ENCODE measurements at regions not wholly inside any gene's neighbourhood (a gene's known extent, or its start where the extent isn't known, plus 50 kb on each side); places are given as distances from the start of the nearest gene placed in this dataset.

DNA sequence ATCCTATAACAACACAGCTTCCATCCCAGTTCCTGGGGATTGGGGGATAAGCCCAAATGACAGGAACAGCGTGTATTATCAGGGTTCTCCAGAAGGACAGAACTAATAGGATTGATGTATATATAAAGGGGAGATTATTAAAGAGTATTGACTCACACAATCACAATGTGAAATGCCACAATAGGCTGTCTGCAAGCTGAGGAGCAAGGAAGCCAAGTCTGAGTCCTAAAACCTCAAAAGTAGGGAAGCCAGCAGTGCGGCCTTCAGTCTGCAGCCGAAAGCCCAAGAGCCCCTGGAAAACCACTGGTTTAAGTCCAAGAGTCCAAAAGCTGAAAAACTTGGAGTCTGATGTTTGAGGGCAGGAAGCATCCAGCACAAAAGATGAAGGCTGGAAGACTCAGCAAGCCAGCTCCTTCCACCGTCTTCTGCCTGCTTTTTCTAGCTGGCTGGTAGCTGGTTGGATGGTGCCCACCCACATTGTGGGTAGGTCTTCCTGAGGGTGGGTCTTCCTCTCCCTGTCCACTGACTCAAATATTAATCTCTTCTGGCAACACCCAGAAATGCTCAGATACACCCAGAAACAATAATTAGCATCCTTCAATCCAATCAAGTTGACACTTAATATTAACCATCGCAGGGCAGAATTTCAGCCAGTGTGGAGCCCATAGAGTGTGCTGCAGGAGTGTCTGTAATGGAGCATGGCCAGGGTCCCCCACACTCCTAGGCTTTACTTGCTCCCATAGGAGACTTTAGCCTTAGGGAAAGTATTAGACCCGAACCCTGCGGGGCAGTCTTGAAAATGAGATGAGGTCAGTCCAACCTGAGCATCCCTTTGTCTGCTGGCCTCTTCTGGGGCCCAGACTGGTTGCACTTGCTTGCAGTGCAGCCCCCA, 111.1 kb downstream of the SINHCAF start:
- POLR2A ChIA-PET, result no interaction called here
- no peaks in the 10 kb centered on the region for H3K9me3 ChIP-seq (ENCODE audit: control insufficient read depth, insufficient read depth, low read depth, low read length)
- in situ Hi-C loops (cut with HindIII; ENCODE audit: low pct_unique_long_range_greater_than_20kb, low sequenced_read_pairs), result no loop called here
- ATAC-seq, result no peak
- no peak overlapping the region for H3K4me3 ChIP-seq (ENCODE audit: low read depth in 2 of 2, low read length in 2 of 2)
- no peak overlapping the region for H3K27ac ChIP-seq (ENCODE audit: low read length)
- TF ChIP-seq, protein P1, sequence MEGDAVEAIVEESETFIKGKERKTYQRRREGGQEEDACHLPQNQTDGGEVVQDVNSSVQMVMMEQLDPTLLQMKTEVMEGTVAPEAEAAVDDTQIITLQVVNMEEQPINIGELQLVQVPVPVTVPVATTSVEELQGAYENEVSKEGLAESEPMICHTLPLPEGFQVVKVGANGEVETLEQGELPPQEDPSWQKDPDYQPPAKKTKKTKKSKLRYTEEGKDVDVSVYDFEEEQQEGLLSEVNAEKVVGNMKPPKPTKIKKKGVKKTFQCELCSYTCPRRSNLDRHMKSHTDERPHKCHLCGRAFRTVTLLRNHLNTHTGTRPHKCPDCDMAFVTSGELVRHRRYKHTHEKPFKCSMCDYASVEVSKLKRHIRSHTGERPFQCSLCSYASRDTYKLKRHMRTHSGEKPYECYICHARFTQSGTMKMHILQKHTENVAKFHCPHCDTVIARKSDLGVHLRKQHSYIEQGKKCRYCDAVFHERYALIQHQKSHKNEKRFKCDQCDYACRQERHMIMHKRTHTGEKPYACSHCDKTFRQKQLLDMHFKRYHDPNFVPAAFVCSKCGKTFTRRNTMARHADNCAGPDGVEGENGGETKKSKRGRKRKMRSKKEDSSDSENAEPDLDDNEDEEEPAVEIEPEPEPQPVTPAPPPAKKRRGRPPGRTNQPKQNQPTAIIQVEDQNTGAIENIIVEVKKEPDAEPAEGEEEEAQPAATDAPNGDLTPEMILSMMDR (IDR thresholded peaks at IDR 0.05), result no peak
- TF ChIP-seq, protein P2, sequence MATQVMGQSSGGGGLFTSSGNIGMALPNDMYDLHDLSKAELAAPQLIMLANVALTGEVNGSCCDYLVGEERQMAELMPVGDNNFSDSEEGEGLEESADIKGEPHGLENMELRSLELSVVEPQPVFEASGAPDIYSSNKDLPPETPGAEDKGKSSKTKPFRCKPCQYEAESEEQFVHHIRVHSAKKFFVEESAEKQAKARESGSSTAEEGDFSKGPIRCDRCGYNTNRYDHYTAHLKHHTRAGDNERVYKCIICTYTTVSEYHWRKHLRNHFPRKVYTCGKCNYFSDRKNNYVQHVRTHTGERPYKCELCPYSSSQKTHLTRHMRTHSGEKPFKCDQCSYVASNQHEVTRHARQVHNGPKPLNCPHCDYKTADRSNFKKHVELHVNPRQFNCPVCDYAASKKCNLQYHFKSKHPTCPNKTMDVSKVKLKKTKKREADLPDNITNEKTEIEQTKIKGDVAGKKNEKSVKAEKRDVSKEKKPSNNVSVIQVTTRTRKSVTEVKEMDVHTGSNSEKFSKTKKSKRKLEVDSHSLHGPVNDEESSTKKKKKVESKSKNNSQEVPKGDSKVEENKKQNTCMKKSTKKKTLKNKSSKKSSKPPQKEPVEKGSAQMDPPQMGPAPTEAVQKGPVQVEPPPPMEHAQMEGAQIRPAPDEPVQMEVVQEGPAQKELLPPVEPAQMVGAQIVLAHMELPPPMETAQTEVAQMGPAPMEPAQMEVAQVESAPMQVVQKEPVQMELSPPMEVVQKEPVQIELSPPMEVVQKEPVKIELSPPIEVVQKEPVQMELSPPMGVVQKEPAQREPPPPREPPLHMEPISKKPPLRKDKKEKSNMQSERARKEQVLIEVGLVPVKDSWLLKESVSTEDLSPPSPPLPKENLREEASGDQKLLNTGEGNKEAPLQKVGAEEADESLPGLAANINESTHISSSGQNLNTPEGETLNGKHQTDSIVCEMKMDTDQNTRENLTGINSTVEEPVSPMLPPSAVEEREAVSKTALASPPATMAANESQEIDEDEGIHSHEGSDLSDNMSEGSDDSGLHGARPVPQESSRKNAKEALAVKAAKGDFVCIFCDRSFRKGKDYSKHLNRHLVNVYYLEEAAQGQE (IDR thresholded peaks at IDR 0.05; ENCODE audit: insufficient read depth in 1 of 2, low read depth in 2 of 2, low read length in 1 of 2), result no peak
- TF ChIP-seq POLR2AphosphoS5 (IDR thresholded peaks at IDR 0.05; ENCODE audit: low read depth, low read length), result no peak
- TF ChIP-seq SIN3A (IDR thresholded peaks at IDR 0.05; ENCODE audit: borderline replicate concordance, insufficient read depth, low read depth, low read length), result no peak
- TF ChIP-seq TCF7L2 (IDR thresholded peaks at IDR 0.05; ENCODE audit: low read depth, low read length), result no peak
- CTCF ChIA-PET, result no interaction called here
- no peaks in the 10 kb centered on the region for H3K4me1 ChIP-seq (ENCODE audit: control insufficient read depth, insufficient read depth, low read length)
- DNase-seq (ENCODE audit: low read depth, low spot score), result no peak
- H3K27me3 ChIP-seq (ENCODE audit: control insufficient read depth, insufficient read depth, low read length), result peaks cover 17% of the 10 kb centered on the region
- no TSS peak for BruUV-seq (replicated peaks)
- no peaks in the 10 kb centered on the region; the same call in 1 of the 2 replicates for H3K36me3 ChIP-seq (ENCODE audit: control insufficient read depth, insufficient read depth, low read length)
- intact Hi-C loops (cut with micrococcal nuclease; ENCODE audit: unreplicated experiment), result no loop called here

DNA sequence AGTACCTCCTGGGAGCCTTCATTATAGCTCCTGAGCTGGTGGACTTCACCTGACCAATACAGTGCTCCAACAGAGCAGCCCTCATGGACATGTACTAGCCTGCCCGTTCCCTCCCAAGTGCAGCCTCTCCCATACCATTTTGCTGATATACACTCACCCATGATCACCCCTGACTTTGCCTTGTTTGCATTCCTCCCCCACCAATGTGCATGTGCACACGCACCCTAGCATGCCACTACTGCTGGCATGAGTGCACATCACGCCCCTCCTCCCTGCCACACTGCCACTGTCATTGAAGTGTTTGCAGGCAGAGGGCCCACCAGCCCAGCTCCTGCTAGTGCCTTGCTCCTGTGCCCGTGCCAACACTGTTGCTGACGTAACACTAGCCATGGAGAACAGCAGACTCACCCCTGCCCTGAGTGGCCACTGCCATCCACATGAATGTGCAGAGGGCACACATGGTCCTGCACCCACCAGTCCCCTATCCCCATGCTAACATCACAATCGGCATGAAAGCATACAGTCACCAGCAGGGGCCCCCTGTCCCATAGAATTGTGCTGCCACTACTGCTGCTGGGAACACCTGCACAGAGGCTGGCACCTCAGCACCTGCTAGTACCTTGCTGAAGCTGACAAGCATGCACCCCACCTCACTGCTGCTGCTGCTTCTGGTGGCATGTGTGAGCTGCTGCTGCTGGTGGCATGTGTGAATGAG, 110.3 kb downstream of the SINHCAF start:
- DNase-seq (ENCODE audit: low read depth, low spot score) (no peak), ATAC-seq (no peak)
- ChIA-PET CTCF (no interaction called here), POLR2A (no interaction called here)
- no peak overlapping the region for H3K4me3 ChIP-seq (ENCODE audit: low read depth in 2 of 2, low read length in 2 of 2)
- TF ChIP-seq, protein P2 (IDR thresholded peaks at IDR 0.05; ENCODE audit: insufficient read depth in 1 of 2, low read depth in 2 of 2, low read length in 1 of 2), result no peak
- TF ChIP-seq, protein P1 (IDR thresholded peaks at IDR 0.05), result no peak
- TF ChIP-seq TCF7L2 (IDR thresholded peaks at IDR 0.05; ENCODE audit: low read depth, low read length) (no peak), POLR2AphosphoS5 (IDR thresholded peaks at IDR 0.05; ENCODE audit: low read depth, low read length) (no peak), SIN3A (IDR thresholded peaks at IDR 0.05; ENCODE audit: borderline replicate concordance, insufficient read depth, low read depth, low read length) (no peak)
- peaks cover 19% of the 10 kb centered on the region for H3K27me3 ChIP-seq (ENCODE audit: control insufficient read depth, insufficient read depth, low read length)
- no peak overlapping the region for H3K27ac ChIP-seq (ENCODE audit: low read length)
- in situ Hi-C loops (cut with HindIII; ENCODE audit: low pct_unique_long_range_greater_than_20kb, low sequenced_read_pairs) (no loop called here), intact Hi-C loops (cut with micrococcal nuclease; ENCODE audit: unreplicated experiment) (no loop called here)
- BruUV-seq (replicated peaks), result no TSS peak
- H3K36me3 ChIP-seq (ENCODE audit: control insufficient read depth, insufficient read depth, low read length), result no peaks in the 10 kb centered on the region; the same call in 1 of the 2 replicates
- no peaks in the 10 kb centered on the region for H3K4me1 ChIP-seq (ENCODE audit: control insufficient read depth, insufficient read depth, low read length)
- no peaks in the 10 kb centered on the region for H3K9me3 ChIP-seq (ENCODE audit: control insufficient read depth, insufficient read depth, low read depth, low read length)
